GM18951 (cell line): ENCODE measurements at regions not wholly inside any gene's neighbourhood (a gene's known extent, or its start where the extent isn't known, plus 50 kb on each side); places are given as distances from the start of the nearest gene placed in this dataset.
"Not testable (repeated sequence)": the region's sequence is repeated elsewhere in the genome, so short reads cannot be mapped to it uniquely, and the experiment has no call there.

Experiments used
- POLR2A ChIP-seq: IDR thresholded peaks from 4 replicates; pipeline ENCODE4 v1.6.1; 2011; ENCODE audit warnings: mild to moderate bottlenecking; ENCODE audit not compliant: insufficient read length, insufficient read depth; ENCODE audit errors: extremely low read depth
- in situ Hi-C: fragments of 300-500 bp; cut with MboI; formaldehyde crosslinking; loops from one replicate; pipeline ENCODE4 v1.12.0; 2022; ENCODE audit warnings: low sequenced_read_pairs, mixed read lengths, inconsistent platforms; ENCODE audit not compliant: unreplicated experiment

DNA sequence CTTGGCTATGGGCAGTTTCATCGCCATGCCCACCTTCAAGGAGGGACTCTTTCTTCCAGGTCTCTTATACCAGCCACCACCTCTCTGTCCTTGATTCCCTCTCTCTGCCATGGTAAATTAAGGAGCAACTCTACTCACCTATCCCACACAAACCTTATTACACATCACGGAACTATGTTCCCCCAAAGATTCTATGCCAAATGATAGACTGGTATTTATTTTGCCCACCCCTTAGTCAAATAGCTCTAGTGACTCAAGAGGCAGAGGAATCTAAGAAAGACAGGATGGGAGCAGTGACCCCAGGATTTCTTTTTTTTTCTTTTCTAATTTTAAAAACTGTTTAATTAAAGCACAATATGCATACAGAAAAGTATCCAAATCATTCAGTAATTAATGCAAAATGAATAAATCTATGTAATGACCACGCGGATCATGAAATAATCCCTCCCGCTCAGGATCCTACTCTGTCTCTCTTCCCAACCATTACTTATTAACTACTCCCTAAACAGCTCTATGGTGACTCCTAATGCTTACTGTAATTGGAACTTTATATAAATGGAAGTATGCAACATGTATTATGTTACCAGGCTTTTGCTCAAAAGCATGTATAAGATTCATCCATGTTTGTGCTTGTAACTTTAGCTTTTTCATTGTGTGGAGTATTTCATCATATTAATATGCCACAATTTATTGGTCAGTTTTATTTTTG, 410.8 kb upstream of the RASGRP1 start:
- TF ChIP-seq POLR2A: no peak
- in situ Hi-C loops: no loop called here

GRCh38 chr15:38991126-38991525, 426.5 kb upstream of the RASGRP1 start:
- TF ChIP-seq POLR2A: no peak
- in situ Hi-C loops: no loop called here

DNA sequence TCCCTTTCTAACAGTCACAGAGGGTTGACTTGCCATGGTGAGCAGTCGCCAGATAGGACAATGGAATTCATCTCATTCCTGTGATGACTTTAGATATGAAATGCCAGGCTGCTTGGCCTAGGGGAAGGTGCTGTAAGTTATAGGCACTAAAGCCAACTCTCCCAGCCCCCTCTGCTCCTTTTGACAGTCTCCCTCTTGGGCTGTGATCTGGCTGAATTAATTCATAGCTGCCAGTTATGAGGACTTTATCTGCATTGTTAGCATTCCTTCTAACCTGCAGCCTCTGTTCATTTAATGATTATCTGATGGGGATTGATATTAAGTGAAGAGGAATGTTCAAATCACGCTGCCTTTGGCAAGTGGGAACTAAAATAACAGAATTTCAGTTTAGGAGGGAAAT, 427.1 kb upstream of the RASGRP1 start:
- no peak for TF ChIP-seq POLR2A
- in situ Hi-C loops: no loop called here

- no peak for TF ChIP-seq POLR2A
- in situ Hi-C loops: no loop called here
These were observed 427.9 kb upstream of the RASGRP1 start for GRCh38 chr15:38992506-38992905.

DNA sequence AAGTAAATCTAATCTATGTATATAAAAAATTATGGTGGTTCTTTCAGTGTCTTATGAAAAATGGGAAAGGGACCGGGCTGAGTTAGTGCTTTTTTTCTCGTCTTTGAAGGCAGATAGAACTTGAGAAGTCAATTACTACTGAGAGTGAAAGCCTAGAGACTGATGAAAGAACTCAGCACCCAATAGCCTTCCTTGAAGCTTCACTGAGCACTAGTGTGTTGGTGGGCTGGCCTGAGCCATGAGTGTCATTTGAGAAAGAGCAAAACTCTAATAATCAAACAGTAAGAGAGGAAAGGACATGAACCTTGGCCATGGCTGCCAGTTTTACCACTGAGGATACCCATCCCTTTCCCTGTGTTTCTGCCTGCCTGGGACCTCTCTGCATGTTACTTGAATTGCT, 428.3 kb upstream of the RASGRP1 start:
- in situ Hi-C loops: no loop called here

GRCh38 chr15:38994310-38994709, 429.7 kb upstream of the RASGRP1 start:
- TF ChIP-seq POLR2A: no peak
- in situ Hi-C loops: no loop called here

More for the DNA sequence above, 428.3 kb upstream of the RASGRP1 start:
- no peak for TF ChIP-seq POLR2A

DNA sequence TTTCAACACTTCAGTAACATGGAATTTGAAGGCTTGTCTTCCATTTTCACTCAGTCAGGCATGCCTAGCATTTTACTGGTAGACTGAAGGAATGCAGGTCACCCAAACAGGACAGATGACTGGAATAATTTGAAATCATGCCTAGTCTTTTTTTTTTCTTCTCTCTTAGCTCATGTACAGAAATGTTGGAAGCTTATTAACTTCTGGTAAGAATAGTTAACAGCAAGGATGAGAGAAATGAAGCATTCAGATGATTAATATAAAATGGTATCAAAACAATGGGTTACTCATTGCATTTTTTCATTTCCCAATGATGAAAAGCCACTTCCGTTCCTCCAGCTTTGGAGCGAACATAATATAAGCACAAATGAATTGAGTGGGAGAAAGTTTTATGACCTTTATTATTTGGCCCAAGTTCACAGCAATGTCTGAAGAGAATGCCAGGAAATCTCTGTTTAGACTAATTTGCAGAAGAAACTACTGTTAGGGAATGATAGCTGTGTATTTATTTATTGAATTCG, 431.6 kb upstream of the RASGRP1 start:
- in situ Hi-C loops: no loop called here
- no peak for TF ChIP-seq POLR2A

DNA sequence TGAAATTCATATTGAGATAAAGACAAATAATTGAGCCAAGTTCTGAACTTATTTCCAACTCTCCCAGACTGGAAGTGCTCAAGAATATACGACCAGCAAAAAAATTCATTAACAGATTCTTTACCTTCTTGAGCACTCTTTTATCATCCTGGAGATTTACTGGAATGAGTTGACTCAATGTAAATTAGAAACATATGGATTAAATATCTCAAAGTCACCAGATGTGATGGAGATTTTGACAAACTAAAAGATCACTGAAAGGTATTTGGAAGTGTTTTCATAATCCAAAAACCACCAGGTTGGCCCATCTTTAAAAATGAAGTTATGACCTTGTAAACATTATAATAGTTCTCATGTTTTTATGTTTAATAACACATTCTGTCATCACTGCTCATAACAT, 433.2 kb upstream of the RASGRP1 start:
- no peak for TF ChIP-seq POLR2A
- in situ Hi-C loops: no loop called here

- TF ChIP-seq POLR2A: no peak
- in situ Hi-C loops: no loop called here
These were observed 435.6 kb upstream of the RASGRP1 start for GRCh38 chr15:39000008-39000734.

GRCh38 chr15:39009740-39010139, 445.1 kb upstream of the RASGRP1 start:
- no peak for TF ChIP-seq POLR2A
- in situ Hi-C loops: no loop called here

- in situ Hi-C loops: not testable (repeated sequence)
These were observed 446.5 kb upstream of the RASGRP1 start for GRCh38 chr15:39011066-39011465.

DNA sequence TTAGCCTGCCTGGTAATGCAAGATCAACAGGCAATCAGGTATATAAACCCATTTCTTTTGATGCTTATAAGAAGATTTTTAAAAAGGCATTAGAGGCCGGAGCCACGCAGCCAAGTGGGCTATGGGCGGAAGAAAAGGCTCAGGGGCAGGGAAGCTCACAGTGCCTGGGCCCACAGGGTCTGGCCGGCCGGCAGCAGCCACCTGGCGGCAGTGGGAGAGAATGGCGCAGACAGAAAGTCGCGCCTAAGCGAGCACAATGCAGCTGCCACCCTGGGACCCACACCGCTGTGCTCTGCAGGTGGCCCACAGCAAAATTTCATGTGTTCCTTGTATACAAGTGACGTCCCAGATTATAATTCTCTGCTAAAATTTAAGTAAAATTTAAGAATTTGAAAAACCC, 448.6 kb upstream of the RASGRP1 start:
- TF ChIP-seq POLR2A: no peak

DNA sequence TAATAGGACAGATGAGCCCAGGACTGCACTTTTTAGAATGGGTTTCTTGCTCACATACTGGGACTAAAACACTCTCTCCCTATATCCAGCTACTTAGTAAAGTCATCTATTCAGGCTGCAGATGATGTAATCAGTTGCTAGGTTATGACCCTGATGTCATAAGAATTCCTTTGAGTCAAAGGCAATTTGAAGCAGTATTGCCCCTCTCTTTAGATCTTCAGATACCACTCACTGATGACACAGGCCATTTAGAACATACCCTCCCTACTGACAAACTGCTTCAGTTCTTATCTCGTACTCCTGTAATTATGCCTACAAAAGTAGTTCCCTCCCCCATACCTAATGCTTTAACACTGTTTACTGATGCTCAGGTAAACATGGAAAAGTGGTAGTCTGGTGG, 450.1 kb upstream of the RASGRP1 start:
- in situ Hi-C loops: no loop called here
- TF ChIP-seq POLR2A: no peak

More for the DNA sequence above, 448.6 kb upstream of the RASGRP1 start:
- in situ Hi-C loops: no loop called here

DNA sequence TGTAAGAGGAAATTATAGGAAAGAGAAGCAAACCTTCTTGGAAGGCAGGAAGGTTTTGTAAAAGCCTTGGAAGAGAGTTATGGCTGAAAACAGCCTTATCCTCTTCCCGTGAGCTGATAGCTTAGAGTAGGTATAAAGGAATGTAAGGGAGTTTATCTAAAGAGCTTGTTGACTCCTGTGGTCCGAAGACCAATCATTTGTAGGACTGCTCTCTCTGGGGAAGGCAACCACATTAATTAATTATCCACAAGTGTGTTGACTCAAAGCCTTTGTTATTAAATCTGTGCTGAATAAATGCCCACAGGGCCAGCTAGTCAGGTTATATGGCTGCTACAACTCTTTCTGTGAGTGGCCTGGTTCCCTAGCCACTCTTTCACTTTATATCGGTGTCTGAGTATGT, 452.1 kb upstream of the RASGRP1 start:
- in situ Hi-C loops: no loop called here
- no peak for TF ChIP-seq POLR2A
